ENCODE measurements at regions not wholly inside any gene's neighbourhood (a gene's known extent, or its start where the extent isn't known, plus 50 kb on each side); places are given as distances from the start of the nearest gene placed in this dataset.

GRCh38 chr5:67858471-67859031 is 357.0 kb upstream of the PIK3R1 start:
- no peaks in the 10 kb centered on the region for H3K4me1 ChIP-seq (ENCODE audit: control insufficient read depth, extremely low read depth, insufficient read depth, low read length)
- H2AFZ ChIP-seq (ENCODE audit: control insufficient read depth, low read length), result no peak overlapping the region
- H3K9ac ChIP-seq (ENCODE audit: control insufficient read depth, extremely low read depth, insufficient read depth, low read length), result no peak overlapping the region
- no peaks in the 10 kb centered on the region for H3K36me3 ChIP-seq (ENCODE audit: control insufficient read depth in 2 of 2, extremely low read depth in 1 of 2, insufficient read depth in 2 of 2, low read length in 2 of 2)
- H3K27me3 ChIP-seq (ENCODE audit: control insufficient read depth, extremely low read depth, insufficient read depth, low read length), result no peaks in the 10 kb centered on the region
- DNase-seq (ENCODE audit: low read depth, low spot score) (no peak), FAIRE-seq (no peak)
- TF ChIP-seq EZH2 (IDR thresholded peaks at IDR 0.05; ENCODE audit: low read length), result no peak
- no peak for TF ChIP-seq CTCF (optimal IDR thresholded peaks at IDR 0.05 in 1 of 3, IDR thresholded peaks at IDR 0.05 in 1 of 3, conservative IDR thresholded peaks at IDR 0.05 in 1 of 3; ENCODE audit: extremely low read depth in 1 of 3, insufficient read depth in 2 of 3, low read length in 3 of 3)
- dilution Hi-C loops (cut with MboI; ENCODE audit: extremely low pct_ligation_motif_present, low sequenced_read_pairs), result no loop called here
- no peaks in the 10 kb centered on the region for H3K79me2 ChIP-seq (ENCODE audit: control insufficient read depth, insufficient read depth, low read length)
- no peak overlapping the region for H3K4me2 ChIP-seq (ENCODE audit: control insufficient read depth, extremely low read depth, insufficient read depth, low read depth, low read length)
- no peak overlapping the region for H3K27ac ChIP-seq (ENCODE audit: control insufficient read depth, insufficient read depth, low read length)
- H3K4me3 ChIP-seq (ENCODE audit: control insufficient read depth in 2 of 3, extremely low read depth in 1 of 3, insufficient read depth in 2 of 3, low read depth in 1 of 3, low read length in 3 of 3), result no peak overlapping the region
- H4K20me1 ChIP-seq (ENCODE audit: control insufficient read depth, extremely low read depth, insufficient read depth, low read length), result no peaks in the 10 kb centered on the region
- H3K9me1 ChIP-seq (ENCODE audit: control insufficient read depth, extremely low read depth, insufficient read depth, low read length), result no peaks in the 10 kb centered on the region
- no peaks in the 10 kb centered on the region for H3K9me3 ChIP-seq (ENCODE audit: control insufficient read depth, low read depth, low read length)

DNA sequence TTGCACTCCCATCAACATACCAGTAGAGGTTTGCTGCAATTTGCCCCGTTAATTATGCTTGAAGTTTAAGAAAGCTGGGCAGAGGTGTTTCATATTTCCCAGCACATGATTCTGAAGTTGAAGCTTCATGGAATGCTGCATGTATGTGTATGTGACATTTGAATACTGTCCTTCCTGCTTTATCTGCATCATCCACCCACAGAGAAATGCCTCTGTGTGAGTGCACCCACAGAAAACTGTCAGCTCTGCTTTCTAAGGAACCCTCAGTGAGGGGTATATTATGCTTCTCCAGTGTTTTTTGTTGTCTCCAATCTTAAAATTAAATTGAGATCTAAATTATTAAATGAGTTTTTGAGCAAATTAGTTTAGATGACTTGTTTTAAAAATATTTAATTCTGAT is 358.1 kb upstream of the PIK3R1 start:
- Histone ChIP-seq H3K4me2 (ENCODE audit: control insufficient read depth, extremely low read depth, insufficient read depth, low read depth, low read length) (no peak overlapping the region), H3K27me3 (ENCODE audit: control insufficient read depth, extremely low read depth, insufficient read depth, low read length) (no peaks in the 10 kb centered on the region), H3K79me2 (ENCODE audit: control insufficient read depth, insufficient read depth, low read length) (no peaks in the 10 kb centered on the region), H3K9ac (ENCODE audit: control insufficient read depth, extremely low read depth, insufficient read depth, low read length) (no peak overlapping the region), H3K9me1 (ENCODE audit: control insufficient read depth, extremely low read depth, insufficient read depth, low read length) (no peaks in the 10 kb centered on the region), H3K9me3 (ENCODE audit: control insufficient read depth, low read depth, low read length) (no peaks in the 10 kb centered on the region), H3K36me3 (ENCODE audit: control insufficient read depth in 2 of 2, extremely low read depth in 1 of 2, insufficient read depth in 2 of 2, low read length in 2 of 2) (no peaks in the 10 kb centered on the region), H3K27ac (ENCODE audit: control insufficient read depth, insufficient read depth, low read length) (no peak overlapping the region), H2AFZ (ENCODE audit: control insufficient read depth, low read length) (no peak overlapping the region), H3K4me1 (ENCODE audit: control insufficient read depth, extremely low read depth, insufficient read depth, low read length) (no peaks in the 10 kb centered on the region), H3K4me3 (ENCODE audit: control insufficient read depth in 2 of 3, extremely low read depth in 1 of 3, insufficient read depth in 2 of 3, low read depth in 1 of 3, low read length in 3 of 3) (no peak overlapping the region), H4K20me1 (ENCODE audit: control insufficient read depth, extremely low read depth, insufficient read depth, low read length) (no peaks in the 10 kb centered on the region)
- TF ChIP-seq EZH2 (IDR thresholded peaks at IDR 0.05; ENCODE audit: low read length), result no peak
- TF ChIP-seq CTCF (optimal IDR thresholded peaks at IDR 0.05 in 1 of 3, IDR thresholded peaks at IDR 0.05 in 1 of 3, conservative IDR thresholded peaks at IDR 0.05 in 1 of 3; ENCODE audit: extremely low read depth in 1 of 3, insufficient read depth in 2 of 3, low read length in 3 of 3), result no peak
- DNase-seq (ENCODE audit: low read depth, low spot score) (no peak), FAIRE-seq (no peak)
- dilution Hi-C loops (cut with MboI; ENCODE audit: extremely low pct_ligation_motif_present, low sequenced_read_pairs), result no loop called here
